GM13976 (cell line): ENCODE measurements at regions not wholly inside any gene's neighbourhood (a gene's known extent, or its start where the extent isn't known, plus 50 kb on each side); places are given as distances from the start of the nearest gene placed in this dataset.
A peak's percentile ranks its signal among the peaks of the same experiment; 100 is the strongest.
"Not testable (repeated sequence)": the region's sequence is repeated elsewhere in the genome, so short reads cannot be mapped to it uniquely, and the experiment has no call there.

ENCODE experiments used
- DNase-seq: peaks from one replicate; pipeline ENCODE4 v3.0.0; 2012; ENCODE audit warnings: low spot score
- CTCF ChIP-seq: IDR thresholded peaks from 2 replicates; pipeline ENCODE4 v1.5.1; 2012; ENCODE audit warnings: borderline replicate concordance, mild to moderate bottlenecking; ENCODE audit not compliant: insufficient read depth; ENCODE audit errors: extremely low read depth, missing control alignments, control extremely low read depth
- in situ Hi-C: fragments of 300-500 bp; cut with MboI; formaldehyde crosslinking; loops from one replicate; pipeline ENCODE4 v1.12.0; 2022; ENCODE audit warnings: low sequenced_read_pairs, mixed read lengths, inconsistent platforms; ENCODE audit not compliant: unreplicated experiment

DNA sequence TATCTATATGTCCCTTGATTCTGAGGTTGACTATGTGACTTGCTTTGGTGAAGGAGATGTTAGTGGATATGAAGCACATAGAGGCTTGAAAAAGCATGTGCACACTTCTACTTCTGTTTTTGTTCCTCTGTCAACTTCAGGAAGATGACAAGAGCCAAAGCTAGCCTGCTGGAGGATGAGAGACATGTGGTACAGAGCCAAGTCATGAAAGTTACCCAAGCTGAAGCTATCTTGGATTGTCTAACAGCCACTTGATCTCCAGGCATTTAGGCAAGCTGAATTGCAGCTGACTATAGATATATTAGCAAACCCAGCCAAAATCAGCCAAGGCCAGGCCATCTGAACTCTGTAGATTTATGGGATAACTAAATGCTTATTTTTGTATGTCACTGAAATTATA lies 70.8 kb upstream of the DYNLT3 start:
- in situ Hi-C loops, result no loop called here
- no peak for TF ChIP-seq CTCF
- DNase-seq, result no peak

DNA sequence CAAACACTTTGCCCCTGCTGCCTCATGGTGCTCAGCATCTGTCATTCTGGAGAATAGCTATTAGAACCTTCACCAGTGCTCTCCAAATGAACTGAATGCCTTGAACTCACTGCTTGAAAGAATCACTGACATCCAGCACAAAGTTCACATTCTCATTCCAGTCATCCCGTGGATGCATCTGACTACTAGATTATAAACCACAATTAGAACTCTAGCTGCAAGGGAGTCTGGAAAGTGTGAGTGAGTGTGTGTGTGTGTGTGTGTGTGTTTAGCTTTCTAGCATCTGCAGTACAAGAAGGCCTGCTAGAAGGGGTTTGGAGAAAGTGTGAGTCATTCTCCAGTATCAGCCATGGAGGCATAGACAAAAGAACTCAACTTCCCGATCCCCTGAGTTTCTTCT lies 71.3 kb upstream of the DYNLT3 start:
- in situ Hi-C loops, result no loop called here
- no peak for DNase-seq
- TF ChIP-seq CTCF, result no peak

- DNase-seq, result no peak
- in situ Hi-C loops, result loop anchor here (10.0 kb wide), 1 partner anchor 253 kb away; no protein-coding TSS in a partner anchor
- TF ChIP-seq CTCF, result no peak
These were observed 74.4 kb upstream of the DYNLT3 start for GRCh38 chrX:37921758-37922157.

GRCh38 chrX:37922928-37923327 lies 75.6 kb upstream of the DYNLT3 start:
- no peak for TF ChIP-seq CTCF
- DNase-seq, result no peak
- in situ Hi-C loops, result loop anchor here (10.0 kb wide), 1 partner anchor 252 kb away; no protein-coding TSS in a partner anchor

DNA sequence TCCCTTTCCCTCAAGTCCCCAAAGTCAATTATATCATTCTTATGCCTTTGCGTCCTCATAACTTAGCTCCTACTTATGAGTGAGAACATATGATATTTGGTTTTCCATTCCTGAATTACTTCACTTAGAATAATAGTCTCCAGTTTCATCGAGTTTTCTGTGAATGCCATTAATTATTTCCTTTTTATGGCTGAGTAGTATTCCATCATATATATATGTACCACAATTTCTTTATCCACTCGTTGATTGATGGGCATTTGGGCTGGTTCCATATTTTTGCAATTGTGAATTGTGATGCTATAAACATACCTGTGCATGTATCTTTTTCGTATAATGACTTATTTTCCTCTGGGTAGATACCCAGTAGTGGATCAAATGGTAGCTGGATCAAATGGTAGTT lies 78.4 kb upstream of the DYNLT3 start:
- in situ Hi-C loops, result loop anchor here (10.0 kb wide), 1 partner anchor 249 kb away; no protein-coding TSS in a partner anchor
- DNase-seq, result not testable (repeated sequence)

DNA sequence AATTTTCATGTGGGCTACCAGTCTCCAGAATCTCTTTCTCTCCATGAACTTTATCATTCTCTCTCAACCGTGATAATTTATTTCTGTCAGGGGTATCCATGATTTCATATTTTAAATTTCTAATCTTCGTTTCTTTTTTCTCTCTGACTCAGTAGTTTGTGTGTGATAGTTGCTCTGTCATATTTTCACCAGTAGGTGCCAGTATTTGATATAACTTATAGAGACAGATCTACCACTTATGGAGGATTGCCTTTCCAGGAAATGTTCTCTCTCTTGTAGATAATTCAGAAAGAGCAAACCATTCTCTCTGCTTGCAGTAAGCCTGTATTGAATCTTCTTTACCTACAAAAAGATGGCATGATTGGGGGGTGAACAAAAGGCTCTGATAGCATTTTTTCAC lies 79.3 kb upstream of the DYNLT3 start:
- in situ Hi-C loops, result loop anchor here (10.0 kb wide), 1 partner anchor 248 kb away; no protein-coding TSS in a partner anchor

GRCh38 chrX:37942170-37942569 lies 64.2 kb upstream of the SYTL5 start:
- no peak for DNase-seq
- in situ Hi-C loops, result no loop called here
- TF ChIP-seq CTCF, result no peak

More for the DNA sequence above, 79.3 kb upstream of the DYNLT3 start:
- peak; percentile 16 for TF ChIP-seq CTCF
- peak; percentile 9 for DNase-seq
